Activated naive CD4-positive, alpha-beta T cell treated with anti-CD3 and anti-CD28 coated beads, Interleukin-2, amount 50 U/mL, for 16 hours (primary cell): ENCODE measurements at regions not wholly inside any gene's neighbourhood (a gene's known extent, or its start where the extent isn't known, plus 50 kb on each side); places are given as distances from the start of the nearest gene placed in this dataset.
"Not testable (repeated sequence)": the region's sequence is repeated elsewhere in the genome, so short reads cannot be mapped to it uniquely, and the experiment has no call there.

Source experiments
- DNase-seq: peaks from one replicate; pipeline ENCODE4 v3.0.0-alpha.2; 2020

- DNase-seq, result no peak
These were observed 64.0 kb downstream of the EBNA1BP2 start for GRCh38 chr1:43108080-43108479.

- no peak for DNase-seq
These were observed 64.4 kb downstream of the EBNA1BP2 start for GRCh38 chr1:43107664-43108063.

- no peak for DNase-seq
These were observed 67.9 kb downstream of the EBNA1BP2 start for GRCh38 chr1:43104027-43104763.

- no peak for DNase-seq
These were observed 71.0 kb downstream of the EBNA1BP2 start for GRCh38 chr1:43101061-43101460.

- DNase-seq, result no peak
These were observed 73.9 kb downstream of the EBNA1BP2 start for GRCh38 chr1:43098200-43098599.

GRCh38 chr1:43096528-43096927 lies 75.6 kb downstream of the EBNA1BP2 start:
- not testable (repeated sequence) for DNase-seq

GRCh38 chr1:43090812-43091211 lies 81.3 kb downstream of the EBNA1BP2 start:
- not testable (repeated sequence) for DNase-seq

GRCh38 chr1:43090157-43090556 lies 81.9 kb downstream of the EBNA1BP2 start:
- DNase-seq, result not testable (repeated sequence)

GRCh38 chr1:43083375-43083891 lies 88.7 kb downstream of the EBNA1BP2 start:
- DNase-seq, result no peak

- no peak for DNase-seq
These were observed 89.3 kb downstream of the EBNA1BP2 start for GRCh38 chr1:43082740-43083139.

- DNase-seq, result no peak
These were observed 94.8 kb downstream of the EBNA1BP2 start for GRCh38 chr1:43077273-43077672.

- no peak for DNase-seq
These were observed 97.4 kb downstream of the EBNA1BP2 start for GRCh38 chr1:43074709-43075108.

GRCh38 chr1:43074244-43074643 lies 97.8 kb downstream of the EBNA1BP2 start:
- DNase-seq, result no peak

- DNase-seq, result peak; percentile 71
These were observed 98.4 kb downstream of the EBNA1BP2 start for GRCh38 chr1:43073490-43074230.

- no peak for DNase-seq
These were observed 99.8 kb downstream of the EBNA1BP2 start for GRCh38 chr1:43072314-43072713.

GRCh38 chr1:43071241-43071640 lies 100.8 kb downstream of the EBNA1BP2 start:
- DNase-seq, result no peak

GRCh38 chr1:43069461-43070050 lies 102.5 kb downstream of the EBNA1BP2 start:
- DNase-seq, result no peak

GRCh38 chr1:43068911-43069310 lies 103.2 kb downstream of the EBNA1BP2 start:
- no peak for DNase-seq

- DNase-seq, result no peak
These were observed 103.9 kb downstream of the EBNA1BP2 start for GRCh38 chr1:43067977-43068751.

- no peak for DNase-seq
These were observed 104.8 kb downstream of the EBNA1BP2 start for GRCh38 chr1:43067233-43067745.

- DNase-seq, result no peak
These were observed 105.5 kb downstream of the EBNA1BP2 start for GRCh38 chr1:43066578-43066977.

- DNase-seq, result no peak
These were observed 106.3 kb downstream of the EBNA1BP2 start for GRCh38 chr1:43065616-43066399.
